ENCODE measurements at regions not wholly inside any gene's neighbourhood (a gene's known extent, or its start where the extent isn't known, plus 50 kb on each side); places are given as distances from the start of the nearest gene placed in this dataset.

DNA sequence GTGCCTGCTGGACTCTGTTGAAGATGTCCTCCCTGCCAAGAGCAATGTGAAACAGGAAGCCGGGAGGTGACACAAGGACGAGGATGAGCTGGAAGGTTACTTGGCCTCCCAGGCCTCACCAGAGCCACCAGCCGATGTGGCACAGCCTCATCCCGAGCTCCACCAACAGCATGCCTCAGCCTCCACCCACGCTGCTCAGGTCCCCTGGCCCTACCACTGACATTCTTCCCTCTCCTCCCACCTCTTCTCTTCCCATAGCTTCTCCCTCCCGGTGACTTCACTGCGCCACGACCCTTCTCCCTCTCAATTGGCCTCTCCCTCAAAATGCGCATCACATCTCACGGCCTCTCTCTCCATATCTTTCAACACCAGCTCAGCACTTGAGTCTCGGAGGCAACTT, 249.9 kb downstream of the SKAP2 start:
- DNase-seq (ENCODE audit: low read depth): no peak
- no peak overlapping the region for H3K4me3 ChIP-seq (ENCODE audit: low read depth, low read length)
- TF ChIP-seq, protein P1, sequence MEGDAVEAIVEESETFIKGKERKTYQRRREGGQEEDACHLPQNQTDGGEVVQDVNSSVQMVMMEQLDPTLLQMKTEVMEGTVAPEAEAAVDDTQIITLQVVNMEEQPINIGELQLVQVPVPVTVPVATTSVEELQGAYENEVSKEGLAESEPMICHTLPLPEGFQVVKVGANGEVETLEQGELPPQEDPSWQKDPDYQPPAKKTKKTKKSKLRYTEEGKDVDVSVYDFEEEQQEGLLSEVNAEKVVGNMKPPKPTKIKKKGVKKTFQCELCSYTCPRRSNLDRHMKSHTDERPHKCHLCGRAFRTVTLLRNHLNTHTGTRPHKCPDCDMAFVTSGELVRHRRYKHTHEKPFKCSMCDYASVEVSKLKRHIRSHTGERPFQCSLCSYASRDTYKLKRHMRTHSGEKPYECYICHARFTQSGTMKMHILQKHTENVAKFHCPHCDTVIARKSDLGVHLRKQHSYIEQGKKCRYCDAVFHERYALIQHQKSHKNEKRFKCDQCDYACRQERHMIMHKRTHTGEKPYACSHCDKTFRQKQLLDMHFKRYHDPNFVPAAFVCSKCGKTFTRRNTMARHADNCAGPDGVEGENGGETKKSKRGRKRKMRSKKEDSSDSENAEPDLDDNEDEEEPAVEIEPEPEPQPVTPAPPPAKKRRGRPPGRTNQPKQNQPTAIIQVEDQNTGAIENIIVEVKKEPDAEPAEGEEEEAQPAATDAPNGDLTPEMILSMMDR (IDR thresholded peaks at IDR 0.05; ENCODE audit: low read depth, low read length, missing control alignments): no peak

DNA sequence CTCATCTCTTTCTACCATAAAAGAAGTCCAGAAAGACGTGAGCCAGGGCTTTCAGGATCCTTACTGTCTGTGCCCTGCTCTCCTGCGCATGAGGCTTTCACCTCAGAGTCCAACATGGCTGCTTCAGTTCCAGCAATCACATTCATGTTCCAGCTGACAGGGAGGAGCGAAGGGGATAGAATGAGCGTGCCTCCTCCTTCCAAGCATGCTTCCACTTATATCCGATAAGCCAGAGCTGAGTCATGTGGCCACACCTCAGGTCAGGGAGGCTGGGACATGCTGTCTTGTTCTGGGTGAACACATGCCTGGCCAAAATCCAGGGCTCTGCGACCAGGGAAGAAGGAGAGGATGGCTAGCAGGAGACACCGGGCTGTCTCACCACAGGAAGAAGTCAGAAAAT, 248.2 kb downstream of the SKAP2 start:
- H3K4me3 ChIP-seq (ENCODE audit: low read depth, low read length): no peak overlapping the region
- TF ChIP-seq, protein P1 (IDR thresholded peaks at IDR 0.05; ENCODE audit: low read depth, low read length, missing control alignments): no peak
- no peak for DNase-seq (ENCODE audit: low read depth)

DNA sequence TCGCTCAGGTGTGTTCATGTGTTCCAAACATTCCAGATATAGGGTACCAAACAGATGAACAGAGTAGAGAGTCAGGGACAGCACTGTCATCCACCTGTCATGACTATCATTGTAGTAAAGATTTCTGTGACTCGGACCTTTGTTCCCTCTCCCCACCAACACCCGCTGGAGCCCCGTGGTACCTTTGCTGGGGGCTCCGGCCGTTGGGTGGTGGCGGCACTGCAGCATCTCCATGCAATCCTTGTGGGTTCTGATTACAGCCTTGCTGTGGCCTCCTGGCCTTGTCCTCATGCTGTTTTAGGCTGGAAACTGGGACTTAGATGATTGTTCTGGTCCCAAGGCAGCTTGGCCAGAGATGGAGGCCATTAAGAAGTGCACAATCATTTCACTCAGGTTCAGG, 247.3 kb downstream of the SKAP2 start:
- TF ChIP-seq, protein P1 (IDR thresholded peaks at IDR 0.05; ENCODE audit: low read depth, low read length, missing control alignments): no peak

More for the DNA sequence above, 247.3 kb downstream of the SKAP2 start:
- H3K4me3 ChIP-seq (ENCODE audit: low read depth, low read length): no peak overlapping the region
- DNase-seq (ENCODE audit: low read depth): no peak
